ENCODE measurements at regions not wholly inside any gene's neighbourhood (a gene's known extent, or its start where the extent isn't known, plus 50 kb on each side); places are given as distances from the start of the nearest gene placed in this dataset.

DNA sequence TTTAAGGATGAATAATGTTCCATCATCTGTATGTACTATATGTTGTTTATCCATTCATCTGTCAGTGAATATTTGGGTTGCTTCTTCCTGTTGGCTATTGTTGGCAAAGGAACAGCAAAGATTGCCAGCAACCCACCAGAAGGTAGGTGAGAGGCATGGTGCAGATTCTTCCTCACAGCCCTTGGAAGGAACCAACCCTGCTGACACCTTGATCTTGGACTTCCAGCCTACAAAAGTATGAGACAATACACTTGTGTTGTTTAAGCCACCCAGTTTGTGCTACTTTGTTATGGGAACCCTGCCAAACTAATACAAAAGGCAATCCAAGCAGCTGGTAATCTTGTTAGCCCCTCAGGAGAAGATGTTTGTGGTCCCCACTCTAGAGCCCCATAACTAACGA, 122.0 kb downstream of the CARTPT start:
- H4K20me1 ChIP-seq (ENCODE audit: control insufficient read depth, extremely low read depth, insufficient read depth, low read length): no peaks in the 10 kb centered on the region
- no peaks in the 10 kb centered on the region for H3K79me2 ChIP-seq (ENCODE audit: control insufficient read depth, insufficient read depth, low read length)
- TF ChIP-seq EZH2 (IDR thresholded peaks at IDR 0.05; ENCODE audit: low read length, missing control alignments): no peak
- TF ChIP-seq CTCF (conservative IDR thresholded peaks at IDR 0.05 in 1 of 2, IDR thresholded peaks at IDR 0.05 in 1 of 2; ENCODE audit: low read depth in 1 of 2, low read length in 2 of 2): no peak
- no peak overlapping the region for H3K4me3 ChIP-seq (replicated peaks in 1 of 4; ENCODE audit: control extremely low read depth in 1 of 4, insufficient read depth in 1 of 4, low read depth in 3 of 4, low read length in 4 of 4)
- DNase-seq (ENCODE audit: low read depth in 2 of 2): no peak
- no peak overlapping the region for H3K27ac ChIP-seq (ENCODE audit: insufficient read depth, low read length)
- H3K36me3 ChIP-seq (ENCODE audit: control insufficient read depth, insufficient read depth, low read length): no peaks in the 10 kb centered on the region
- H3K4me2 ChIP-seq (ENCODE audit: extremely low read depth, insufficient read depth, low read length): no peak overlapping the region
- no peaks in the 10 kb centered on the region for H3K9me3 ChIP-seq (ENCODE audit: control insufficient read depth, insufficient read depth, low read depth, low read length)
- no peak overlapping the region for H2AFZ ChIP-seq (ENCODE audit: low read length)
- peaks cover 8% of the 10 kb centered on the region for H3K27me3 ChIP-seq (ENCODE audit: control insufficient read depth, insufficient read depth, low read length)
- H3K4me1 ChIP-seq (ENCODE audit: control insufficient read depth, extremely low read depth, insufficient read depth, low read length): no peaks in the 10 kb centered on the region
- H3K9ac ChIP-seq (ENCODE audit: insufficient read depth, low read length): no peak overlapping the region

DNA sequence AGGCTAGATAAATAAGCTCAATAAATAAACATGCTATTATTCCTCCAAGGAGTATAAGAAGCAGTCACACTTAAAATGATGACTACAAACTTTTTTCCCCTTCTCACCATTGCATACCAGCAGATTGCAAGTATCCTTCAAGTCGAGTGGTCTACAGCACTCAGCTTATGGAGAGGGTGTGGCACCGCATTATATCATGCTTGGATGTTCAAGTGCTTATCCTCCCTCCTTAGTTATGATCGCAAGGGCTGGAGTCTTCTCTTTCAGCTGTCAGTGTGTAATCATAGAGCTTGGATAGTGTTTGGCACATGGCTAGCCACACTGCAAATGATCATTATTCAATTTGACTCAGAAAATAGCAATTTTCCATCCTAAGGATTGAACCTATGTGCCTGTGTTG, 124.0 kb downstream of the CARTPT start:
- no peak overlapping the region for H3K27ac ChIP-seq (ENCODE audit: insufficient read depth, low read length)
- no peak overlapping the region for H3K9ac ChIP-seq (ENCODE audit: insufficient read depth, low read length)
- H3K4me3 ChIP-seq (replicated peaks in 1 of 4; ENCODE audit: control extremely low read depth in 1 of 4, insufficient read depth in 1 of 4, low read depth in 3 of 4, low read length in 4 of 4): no peak overlapping the region
- H3K36me3 ChIP-seq (ENCODE audit: control insufficient read depth, insufficient read depth, low read length): no peaks in the 10 kb centered on the region
- H3K79me2 ChIP-seq (ENCODE audit: control insufficient read depth, insufficient read depth, low read length): no peaks in the 10 kb centered on the region
- TF ChIP-seq EZH2 (IDR thresholded peaks at IDR 0.05; ENCODE audit: low read length, missing control alignments): no peak
- DNase-seq (ENCODE audit: low read depth in 2 of 2): no peak
- H3K9me3 ChIP-seq (ENCODE audit: control insufficient read depth, insufficient read depth, low read depth, low read length): no peaks in the 10 kb centered on the region
- H3K4me2 ChIP-seq (ENCODE audit: extremely low read depth, insufficient read depth, low read length): no peak overlapping the region
- H3K4me1 ChIP-seq (ENCODE audit: control insufficient read depth, extremely low read depth, insufficient read depth, low read length): no peaks in the 10 kb centered on the region
- H4K20me1 ChIP-seq (ENCODE audit: control insufficient read depth, extremely low read depth, insufficient read depth, low read length): no peaks in the 10 kb centered on the region
- no peak overlapping the region for H2AFZ ChIP-seq (ENCODE audit: low read length)
- H3K27me3 ChIP-seq (ENCODE audit: control insufficient read depth, insufficient read depth, low read length): peaks cover 8% of the 10 kb centered on the region

GRCh38 chr5:71844862-71845261, 125.8 kb downstream of the CARTPT start:
- Histone ChIP-seq H3K9ac (ENCODE audit: insufficient read depth, low read length) (no peak overlapping the region), H2AFZ (ENCODE audit: low read length) (no peak overlapping the region), H3K4me2 (ENCODE audit: extremely low read depth, insufficient read depth, low read length) (no peak overlapping the region), H3K79me2 (ENCODE audit: control insufficient read depth, insufficient read depth, low read length) (no peaks in the 10 kb centered on the region), H3K9me3 (ENCODE audit: control insufficient read depth, insufficient read depth, low read depth, low read length) (no peaks in the 10 kb centered on the region), H4K20me1 (ENCODE audit: control insufficient read depth, extremely low read depth, insufficient read depth, low read length) (no peaks in the 10 kb centered on the region), H3K27ac (ENCODE audit: insufficient read depth, low read length) (no peak overlapping the region), H3K27me3 (ENCODE audit: control insufficient read depth, insufficient read depth, low read length) (peaks cover 2% of the 10 kb centered on the region), H3K36me3 (ENCODE audit: control insufficient read depth, insufficient read depth, low read length) (no peaks in the 10 kb centered on the region), H3K4me1 (ENCODE audit: control insufficient read depth, extremely low read depth, insufficient read depth, low read length) (no peaks in the 10 kb centered on the region), H3K4me3 (replicated peaks in 1 of 4; ENCODE audit: control extremely low read depth in 1 of 4, insufficient read depth in 1 of 4, low read depth in 3 of 4, low read length in 4 of 4) (no peak overlapping the region)
- no peak for TF ChIP-seq EZH2 (IDR thresholded peaks at IDR 0.05; ENCODE audit: low read length, missing control alignments)
- DNase-seq (ENCODE audit: low read depth in 2 of 2): no peak

- Histone ChIP-seq H3K9ac (ENCODE audit: insufficient read depth, low read length) (no peak overlapping the region), H4K20me1 (ENCODE audit: control insufficient read depth, extremely low read depth, insufficient read depth, low read length) (no peaks in the 10 kb centered on the region), H2AFZ (ENCODE audit: low read length) (no peak overlapping the region), H3K79me2 (ENCODE audit: control insufficient read depth, insufficient read depth, low read length) (no peaks in the 10 kb centered on the region), H3K4me2 (ENCODE audit: extremely low read depth, insufficient read depth, low read length) (no peak overlapping the region), H3K27ac (ENCODE audit: insufficient read depth, low read length) (no peak overlapping the region), H3K27me3 (ENCODE audit: control insufficient read depth, insufficient read depth, low read length) (peaks cover 3% of the 10 kb centered on the region), H3K9me3 (ENCODE audit: control insufficient read depth, insufficient read depth, low read depth, low read length) (no peaks in the 10 kb centered on the region), H3K4me3 (replicated peaks in 1 of 4; ENCODE audit: control extremely low read depth in 1 of 4, insufficient read depth in 1 of 4, low read depth in 3 of 4, low read length in 4 of 4) (no peak overlapping the region), H3K36me3 (ENCODE audit: control insufficient read depth, insufficient read depth, low read length) (no peaks in the 10 kb centered on the region), H3K4me1 (ENCODE audit: control insufficient read depth, extremely low read depth, insufficient read depth, low read length) (no peaks in the 10 kb centered on the region)
- TF ChIP-seq CTCF (conservative IDR thresholded peaks at IDR 0.05 in 1 of 2, IDR thresholded peaks at IDR 0.05 in 1 of 2; ENCODE audit: low read depth in 1 of 2, low read length in 2 of 2) (no peak), EZH2 (IDR thresholded peaks at IDR 0.05; ENCODE audit: low read length, missing control alignments) (no peak)
- DNase-seq (ENCODE audit: low read depth in 2 of 2): no peak
Observed at GRCh38 chr5:71859515-71859914, 140.4 kb downstream of the CARTPT start.
